ENCODE measurements at regions not wholly inside any gene's neighbourhood (a gene's known extent, or its start where the extent isn't known, plus 50 kb on each side); places are given as distances from the start of the nearest gene placed in this dataset.
"Not testable (repeated sequence)": the region's sequence is repeated elsewhere in the genome, so short reads cannot be mapped to it uniquely, and the experiment has no call there.

- not testable (repeated sequence) for TF ChIP-seq CTCF (IDR thresholded peaks at IDR 0.05; ENCODE audit: borderline replicate concordance, extremely low read depth, low read length, poor library complexity, severe bottlenecking); EZH2 (IDR thresholded peaks at IDR 0.05; ENCODE audit: borderline replicate concordance, low read depth, low read length, severe bottlenecking)
Observed at GRCh38 chr7:63620169-63620735, 378.4 kb upstream of the ZNF722 start.

Measured in DND-41 (cell line).